PC-3 (cell line): ENCODE measurements at regions not wholly inside any gene's neighbourhood (a gene's known extent, or its start where the extent isn't known, plus 50 kb on each side); places are given as distances from the start of the nearest gene placed in this dataset.
A peak's percentile ranks its signal among the peaks of the same experiment; 100 is the strongest.

Experiments used
- ATAC-seq: fragments of 200-7000 bp; cut with Tn5 transposase; 2 replicates; pipeline ENCODE4 v1.9.1; 2020; ENCODE audit warnings: mild to moderate bottlenecking, moderate library complexity
- BruUV-seq: library from RNA; stranded (reverse); fragments of 400-500 nt; replicated peaks from 2 replicates; lab custom pipeline; 2021; lab: Mats Ljungman, UMichigan
- CTCF ChIA-PET: fragments of 300-600 bp; sonication (Branson Sonifier 250); formaldehyde crosslinking; loops from one replicate; lab custom pipeline; 2022; ENCODE audit warnings: antibody characterized with exemption; lab: Charles Lee
- POLR2A ChIA-PET: fragments of 300-600 bp; sonication (Branson Sonifier 250); formaldehyde crosslinking; loops from one replicate; lab custom pipeline; 2022; ENCODE audit warnings: antibody characterized with exemption; ENCODE audit not compliant: unreplicated experiment; lab: Charles Lee
- DNase-seq: peaks from one replicate; pipeline ENCODE4 v3.0.0-alpha.2; 2015
- H2AFZ ChIP-seq: fragments of 300-600 bp; sonication (generic); 2 replicates; pipeline ENCODE4 v1.6.0; 2016; ENCODE audit warnings: antibody characterized with exemption, low read length
- H3F3A ChIP-seq: fragments of 300-600 bp; sonication (generic); one replicate; pipeline ENCODE4 v1.6.0; 2017; ENCODE audit warnings: antibody characterized with exemption, low read length, control low read depth, mild to moderate bottlenecking; ENCODE audit not compliant: unreplicated experiment
- H3K27ac ChIP-seq: fragments of 300-600 bp; sonication (generic); 2 replicates; pipeline ENCODE4 v1.5.1; 2016; ENCODE audit warnings: mild to moderate bottlenecking, low read length
- H3K27me3 ChIP-seq: fragments of 300-600 bp; sonication (generic); 2 replicates; pipeline ENCODE4 v1.6.1; 2016; ENCODE audit warnings: low read length, mixed read lengths
- H3K36me3 ChIP-seq: fragments of 300-600 bp; sonication (generic); 2 replicates; pipeline ENCODE4 v1.6.1; 2016; ENCODE audit warnings: low read depth, mixed run types, low read length, mixed read lengths
- H3K4me1 ChIP-seq: fragments of 300-600 bp; sonication (generic); 2 replicates; pipeline ENCODE4 v1.5.1; 2016; ENCODE audit warnings: low read length; ENCODE audit not compliant: insufficient read depth
- H3K4me2 ChIP-seq: fragments of 300-600 bp; sonication (generic); 2 replicates; pipeline ENCODE4 v1.6.0; 2016; ENCODE audit warnings: low read length
- H3K4me3 ChIP-seq: fragments of 300-600 bp; sonication (generic); 2 replicates; pipeline ENCODE4 v1.5.1; 2016; ENCODE audit warnings: mild to moderate bottlenecking, low read length, mixed read lengths
- H3K79me2 ChIP-seq: fragments of 300-600 bp; sonication (generic); 2 replicates; pipeline ENCODE4 v1.6.1; 2017; ENCODE audit warnings: low read length, mixed read lengths
- H3K9ac ChIP-seq: fragments of 300-600 bp; sonication (generic); 2 replicates; pipeline ENCODE4 v1.6.0; 2016; ENCODE audit warnings: mild to moderate bottlenecking, low read length
- H3K9me2 ChIP-seq: fragments of 300-600 bp; sonication (generic); replicated peaks from 2 replicates; pipeline ENCODE4 v1.6.1; 2016; ENCODE audit warnings: mixed run types, low read length, mixed read lengths
- H3K9me3 ChIP-seq: fragments of 300-600 bp; sonication (generic); 2 replicates; pipeline ENCODE4 v1.6.1; 2016; ENCODE audit warnings: low read length, mixed read lengths
- H4K20me1 ChIP-seq: fragments of 300-600 bp; sonication (generic); 2 replicates; pipeline ENCODE4 v1.6.1; 2016; ENCODE audit warnings: low read length, mixed read lengths
- CTCF ChIP-seq: fragments of 300-600 bp; sonication (generic); conservative IDR thresholded peaks from 2 replicates; pipeline ENCODE4 v1.5.1; 2017; ENCODE audit warnings: antibody characterized with exemption, low read depth, mild to moderate bottlenecking, low read length
- EZH2 ChIP-seq: fragments of 300-600 bp; sonication (generic); IDR thresholded peaks from one replicate; pipeline ENCODE4 v1.6.1; 2017; ENCODE audit warnings: antibody characterized with exemption, mild to moderate bottlenecking, low read length; ENCODE audit not compliant: unreplicated experiment
- EZH2phosphoT487 ChIP-seq: fragments of 300-600 bp; sonication (generic); IDR thresholded peaks from 2 replicates; pipeline ENCODE4 v1.6.1; 2018; ENCODE audit warnings: mild to moderate bottlenecking, antibody characterized with exemption, low read length, borderline replicate concordance
- intact Hi-C: fragments of 100-400 bp; cut with micrococcal nuclease; formaldehyde crosslinking; loops from 2 replicates; pipeline ENCODE4 v1.9.0; 2023

- H3K9ac ChIP-seq, result no peak overlapping the region
- H4K20me1 ChIP-seq, result no peaks in the 10 kb centered on the region
- intact Hi-C loops, result loop anchor here (1.0 to 5.0 kb wide), 3 partner anchors 427 to 864 kb away; no protein-coding TSS in a partner anchor
- H3K36me3 ChIP-seq, result no peaks in the 10 kb centered on the region
- H3K9me3 ChIP-seq, result no peaks in the 10 kb centered on the region
- no peak overlapping the region for H3K4me2 ChIP-seq
- TF ChIP-seq CTCF, result no peak
- TF ChIP-seq EZH2, result no peak
- no peak for TF ChIP-seq EZH2phosphoT487
- no peaks in the 10 kb centered on the region for H3F3A ChIP-seq
- H3K9me2 ChIP-seq, result no peaks in the 10 kb centered on the region
- ChIA-PET CTCF (interaction anchor here (1.7 kb wide), 1 partner anchor 16 kb away, joined by 7 read pairs; no protein-coding TSS in a partner anchor), POLR2A (no interaction called here)
- H3K4me3 ChIP-seq, result no peak overlapping the region
- BruUV-seq, result no TSS peak
- H3K79me2 ChIP-seq, result no peaks in the 10 kb centered on the region
- no peak overlapping the region for H3K27ac ChIP-seq
- H2AFZ ChIP-seq, result no peak overlapping the region
- no peaks in the 10 kb centered on the region for H3K4me1 ChIP-seq
- ATAC-seq (no peak), DNase-seq (no peak)
- no peaks in the 10 kb centered on the region for H3K27me3 ChIP-seq
These were observed 105.0 kb downstream of the HNRNPD start for GRCh38 chr4:82268826-82269193.

GRCh38 chr4:82268050-82268825 is 105.6 kb downstream of the HNRNPD start:
- ChIA-PET CTCF (interaction anchor here (1.7 kb wide), 1 partner anchor 17 kb away, joined by 7 read pairs; no protein-coding TSS in a partner anchor), POLR2A (no interaction called here)
- no peaks in the 10 kb centered on the region for H3K4me1 ChIP-seq
- no peak overlapping the region for H3K27ac ChIP-seq
- no TSS peak for BruUV-seq
- H3K4me2 ChIP-seq, result no peak overlapping the region
- intact Hi-C loops, result loop anchor here (1.0 to 5.0 kb wide), 3 partner anchors 426 to 863 kb away; no protein-coding TSS in a partner anchor
- TF ChIP-seq CTCF (peak; percentile 81), EZH2 (no peak), EZH2phosphoT487 (no peak)
- H3K9ac ChIP-seq, result no peak overlapping the region
- H3K27me3 ChIP-seq, result no peaks in the 10 kb centered on the region
- H3K9me2 ChIP-seq, result no peaks in the 10 kb centered on the region
- H2AFZ ChIP-seq, result no peak overlapping the region
- ATAC-seq (peak; percentile 97), DNase-seq (peak; percentile 59)
- H3K36me3 ChIP-seq, result no peaks in the 10 kb centered on the region
- H3K9me3 ChIP-seq, result no peaks in the 10 kb centered on the region
- no peaks in the 10 kb centered on the region for H4K20me1 ChIP-seq
- H3K4me3 ChIP-seq, result no peak overlapping the region
- no peaks in the 10 kb centered on the region for H3F3A ChIP-seq
- H3K79me2 ChIP-seq, result no peaks in the 10 kb centered on the region

- H3K27ac ChIP-seq, result no peak overlapping the region
- H3F3A ChIP-seq, result no peaks in the 10 kb centered on the region
- no peaks in the 10 kb centered on the region for H3K9me3 ChIP-seq
- no peaks in the 10 kb centered on the region for H3K79me2 ChIP-seq
- POLR2A ChIA-PET, result no interaction called here
- H3K27me3 ChIP-seq, result no peaks in the 10 kb centered on the region
- no peaks in the 10 kb centered on the region for H3K36me3 ChIP-seq
- intact Hi-C loops, result loop anchor here (5.0 kb wide), 1 partner anchor 425 kb away; no protein-coding TSS in a partner anchor
- CTCF ChIA-PET, result interaction anchor here (1.7 kb wide), 1 partner anchor 17 kb away, joined by 7 read pairs; no protein-coding TSS in a partner anchor
- no peaks in the 10 kb centered on the region for H3K9me2 ChIP-seq
- H2AFZ ChIP-seq, result no peak overlapping the region
- TF ChIP-seq EZH2phosphoT487, result no peak
- no peak for TF ChIP-seq CTCF
- no peak for TF ChIP-seq EZH2
- no peak overlapping the region for H3K9ac ChIP-seq
- no peaks in the 10 kb centered on the region for H3K4me1 ChIP-seq
- ATAC-seq (no peak), DNase-seq (no peak)
- H4K20me1 ChIP-seq, result no peaks in the 10 kb centered on the region
- no TSS peak for BruUV-seq
- H3K4me2 ChIP-seq, result no peak overlapping the region
- no peak overlapping the region for H3K4me3 ChIP-seq
These were observed 106.3 kb downstream of the HNRNPD start for GRCh38 chr4:82267506-82267905.
